Naive B cell (primary cell): ENCODE measurements at regions not wholly inside any gene's neighbourhood (a gene's known extent, or its start where the extent isn't known, plus 50 kb on each side); places are given as distances from the start of the nearest gene placed in this dataset.

ENCODE experiments used
- ATAC-seq, 2 donors: fragments of 150-1000 bp; cut with Tn5 transposase; 2 replicates each; pipeline ENCODE4 v1.10.0; 2021; ENCODE audit warnings: low read depth in 2 of 2, mild to moderate bottlenecking in 2 of 2, moderate library complexity in 2 of 2
- DNase-seq: peaks from one replicate; pipeline ENCODE4 v3.0.0; 2022
- H3K27ac Mint-ChIP-seq, 6 donors: one replicate each; pipeline ENCODE4 v1.8.0; 2020 to 2022; ENCODE audit warnings: mild to moderate bottlenecking in 6 of 6, mixed read lengths in 6 of 6, moderate library complexity in 5 of 6, inconsistent platforms in 2 of 6
- H3K27me3 Mint-ChIP-seq, 3 donors: one replicate each; pipeline ENCODE4 v1.8.0; 2021 to 2022; ENCODE audit warnings: mixed read lengths in 3 of 3, mild to moderate bottlenecking in 1 of 3
- H3K36me3 Mint-ChIP-seq, 2 donors: one replicate each; pipeline ENCODE4 v1.8.0; 2020 to 2022; ENCODE audit warnings: mixed read lengths in 2 of 2, inconsistent platforms in 1 of 2, mild to moderate bottlenecking in 1 of 2
- H3K4me1 Mint-ChIP-seq, 3 donors: one replicate each; pipeline ENCODE4 v1.8.0; 2020 to 2022; ENCODE audit warnings: mixed read lengths in 3 of 3, inconsistent platforms in 1 of 3, mild to moderate bottlenecking in 1 of 3, moderate library complexity in 1 of 3
- H3K4me3 Mint-ChIP-seq, 8 donors: one replicate each; pipeline ENCODE4 v1.8.0; 2020 to 2022; ENCODE audit warnings: mild to moderate bottlenecking in 8 of 8, mixed read lengths in 8 of 8, moderate library complexity in 8 of 8, inconsistent platforms in 2 of 8
- H3K9me3 Mint-ChIP-seq, 7 donors: one replicate each; pipeline ENCODE4 v1.8.0; 2020 to 2022; ENCODE audit warnings: mixed read lengths in 7 of 7, mild to moderate bottlenecking in 5 of 7, inconsistent platforms in 2 of 7, moderate library complexity in 1 of 7

DNA sequence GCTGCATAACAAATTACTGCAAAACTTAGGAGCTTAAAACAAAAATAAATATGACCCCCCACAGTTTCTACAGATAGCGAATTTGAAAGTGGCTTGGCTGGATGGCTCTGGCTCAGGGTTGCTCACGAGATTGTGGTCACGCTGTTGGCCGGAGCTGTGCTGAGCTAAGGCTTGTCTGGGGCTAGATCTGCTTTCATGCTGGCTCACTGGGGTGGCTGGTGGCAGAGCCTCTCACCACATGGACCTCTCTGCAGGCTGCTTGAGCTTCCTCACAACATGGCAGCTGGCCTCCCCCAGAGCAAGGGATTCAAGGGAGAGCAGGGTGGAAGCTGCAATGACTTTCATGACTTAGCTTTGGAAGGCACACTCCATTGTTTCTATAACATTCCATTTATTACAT lies 354.1 kb downstream of the SHQ1 start:
- peaks cover 0 to 9% (median 7%) of the 10 kb centered on the region in 7 donors for H3K9me3 Mint-ChIP-seq
- no peak overlapping the region for H3K27ac Mint-ChIP-seq

DNA sequence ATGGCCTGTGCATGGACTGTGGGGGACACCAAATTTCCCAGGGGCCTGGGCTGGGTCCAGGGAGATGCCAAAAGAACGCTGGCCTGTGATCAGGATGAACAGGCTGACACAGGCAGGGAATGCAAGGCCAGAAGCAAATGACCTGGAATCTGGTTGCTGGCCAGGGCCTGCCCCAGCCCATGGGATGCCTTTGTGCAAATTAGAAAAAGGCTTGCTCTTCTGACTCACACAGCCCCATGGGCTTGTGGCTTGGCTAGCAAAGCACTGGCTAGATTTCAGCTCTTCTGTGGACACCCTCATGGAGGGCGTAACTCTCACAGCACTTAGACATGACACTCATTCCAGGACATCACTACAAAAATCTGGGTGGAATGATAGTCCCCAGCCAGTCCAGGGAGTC lies 356.0 kb downstream of the SHQ1 start:
- Mint-ChIP-seq H3K4me1 (peaks cover 31 to 48% (median 36%) of the 10 kb centered on the region in 3 donors), H3K27me3 (peaks cover 21 to 42% (median 39%) of the 10 kb centered on the region in 3 donors), H3K36me3 (peaks cover 9 to 11% of the 10 kb centered on the region in 2 donors), H3K4me3 (no peak overlapping the region), H3K9me3 (peaks cover 0 to 9% (median 7%) of the 10 kb centered on the region in 7 donors), H3K27ac (no peak overlapping the region)
- no peak for DNase-seq
- no peak for ATAC-seq

More for the DNA sequence above, 354.1 kb downstream of the SHQ1 start:
- peak overlapping the region in 1 of 8 donors; percentile 55 for H3K4me3 Mint-ChIP-seq
- peaks cover 28 to 38% (median 28%) of the 10 kb centered on the region in 3 donors for H3K4me1 Mint-ChIP-seq
- H3K36me3 Mint-ChIP-seq = peaks cover 9 to 11% of the 10 kb centered on the region in 2 donors
- H3K27me3 Mint-ChIP-seq = peaks cover 15 to 29% (median 26%) of the 10 kb centered on the region in 3 donors
- ATAC-seq (no peak), DNase-seq (no peak)

DNA sequence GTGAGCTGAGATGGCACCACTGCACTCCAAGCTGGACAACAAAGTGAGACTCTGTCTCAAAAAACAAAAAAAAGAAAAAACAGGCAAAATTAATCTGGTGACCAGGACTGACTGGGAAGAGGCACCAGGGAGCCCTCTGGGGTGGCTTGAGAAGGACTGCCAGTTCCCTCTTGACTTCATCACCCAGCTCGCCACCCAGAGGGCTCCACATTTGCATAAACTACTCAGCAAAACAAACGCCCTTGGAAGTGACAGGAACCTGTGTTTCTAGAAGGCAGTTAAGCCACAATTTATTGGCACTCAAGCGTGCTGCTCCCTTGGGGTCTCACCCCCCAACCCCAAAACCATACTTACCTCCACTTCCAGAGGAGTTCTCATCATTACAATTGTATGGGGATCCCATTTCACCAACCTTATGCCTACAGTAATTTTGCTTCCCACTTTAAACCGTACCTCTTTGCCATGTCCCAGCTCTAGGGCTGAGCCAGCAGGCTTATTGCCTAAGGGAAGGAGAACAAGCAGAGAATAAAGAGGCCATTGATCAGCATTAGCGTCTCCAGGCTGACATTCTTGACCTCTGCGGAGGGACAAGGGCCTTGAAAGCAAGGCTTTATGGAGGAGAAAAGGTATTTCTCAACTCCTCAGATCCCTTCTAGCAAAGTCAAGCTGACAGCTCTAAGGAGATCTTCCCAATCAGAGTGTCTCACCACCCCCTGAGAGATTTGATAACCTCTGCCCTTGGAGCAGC lies 357.4 kb downstream of the SHQ1 start:
- H3K9me3 Mint-ChIP-seq = peaks cover 0 to 10% (median 7%) of the 10 kb centered on the region in 7 donors
- H3K4me3 Mint-ChIP-seq = no peak overlapping the region
- H3K27ac Mint-ChIP-seq = peak overlapping the region in 1 of 6 donors; percentile 34
- peaks cover 9 to 11% of the 10 kb centered on the region in 2 donors for H3K36me3 Mint-ChIP-seq
- peak; percentile 76 to 86 for ATAC-seq
- peak; percentile 33 for DNase-seq
- H3K27me3 Mint-ChIP-seq = peaks cover 30 to 48% (median 46%) of the 10 kb centered on the region in 3 donors
- peaks cover 24 to 45% (median 29%) of the 10 kb centered on the region in 3 donors for H3K4me1 Mint-ChIP-seq

DNA sequence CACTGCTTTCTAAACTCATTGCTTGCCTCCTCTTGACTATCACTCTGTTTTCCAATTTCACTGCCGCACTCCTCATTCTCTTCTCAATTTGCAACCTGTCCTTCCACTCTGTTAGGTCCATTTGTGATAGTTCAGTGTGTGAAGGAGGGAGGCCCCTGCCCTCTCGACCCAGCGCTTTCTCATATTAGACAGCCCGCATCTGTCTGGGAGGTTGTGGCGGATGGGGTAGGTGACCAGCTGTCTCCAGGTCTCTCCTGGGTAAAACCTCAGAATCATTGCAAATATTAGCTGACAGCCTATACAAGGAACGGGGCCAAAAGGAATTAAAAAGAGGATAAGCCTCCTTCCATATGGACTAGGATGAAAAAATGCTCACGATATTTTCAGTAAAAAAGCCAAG lies 358.3 kb downstream of the SHQ1 start:
- peak overlapping the region in 1 of 6 donors; percentile 82 for H3K27ac Mint-ChIP-seq
- peaks cover 18 to 36% (median 22%) of the 10 kb centered on the region in 3 donors for H3K4me1 Mint-ChIP-seq
- H3K27me3 Mint-ChIP-seq = peaks cover 31 to 56% (median 46%) of the 10 kb centered on the region in 3 donors
- ATAC-seq (no peak), DNase-seq (no peak)
- H3K4me3 Mint-ChIP-seq = peak overlapping the region in 1 of 8 donors; percentile 44
- peaks cover 0 to 10% (median 7%) of the 10 kb centered on the region in 7 donors for H3K9me3 Mint-ChIP-seq
- peaks cover 9 to 11% of the 10 kb centered on the region in 2 donors for H3K36me3 Mint-ChIP-seq

DNA sequence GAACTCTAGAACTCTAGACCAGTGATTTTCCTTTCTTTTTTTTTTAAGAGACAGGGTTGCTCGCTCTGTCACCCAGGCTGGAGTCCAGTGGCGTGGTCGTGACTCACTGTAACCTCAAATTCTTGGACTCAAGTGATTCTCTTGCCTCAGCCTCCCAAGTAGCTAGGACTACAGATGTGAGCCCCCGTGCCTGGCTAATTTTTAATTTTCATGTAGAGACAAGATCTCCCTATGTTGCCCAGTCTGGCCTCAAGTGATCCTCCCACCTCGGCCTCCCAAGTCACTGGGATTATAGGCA lies 359.6 kb downstream of the SHQ1 start:
- peaks cover 0 to 5% (median 2%) of the 10 kb centered on the region in 7 donors for H3K9me3 Mint-ChIP-seq
- peak overlapping the region in 1 of 6 donors; percentile 11 for H3K27ac Mint-ChIP-seq
- H3K4me1 Mint-ChIP-seq = peaks cover 16 to 29% (median 16%) of the 10 kb centered on the region in 3 donors
- no peak for DNase-seq
- ATAC-seq = no peak
- H3K27me3 Mint-ChIP-seq = peaks cover 37 to 48% (median 40%) of the 10 kb centered on the region in 3 donors
- H3K4me3 Mint-ChIP-seq = no peak overlapping the region
- peaks cover 4 to 5% of the 10 kb centered on the region in 2 donors for H3K36me3 Mint-ChIP-seq

DNA sequence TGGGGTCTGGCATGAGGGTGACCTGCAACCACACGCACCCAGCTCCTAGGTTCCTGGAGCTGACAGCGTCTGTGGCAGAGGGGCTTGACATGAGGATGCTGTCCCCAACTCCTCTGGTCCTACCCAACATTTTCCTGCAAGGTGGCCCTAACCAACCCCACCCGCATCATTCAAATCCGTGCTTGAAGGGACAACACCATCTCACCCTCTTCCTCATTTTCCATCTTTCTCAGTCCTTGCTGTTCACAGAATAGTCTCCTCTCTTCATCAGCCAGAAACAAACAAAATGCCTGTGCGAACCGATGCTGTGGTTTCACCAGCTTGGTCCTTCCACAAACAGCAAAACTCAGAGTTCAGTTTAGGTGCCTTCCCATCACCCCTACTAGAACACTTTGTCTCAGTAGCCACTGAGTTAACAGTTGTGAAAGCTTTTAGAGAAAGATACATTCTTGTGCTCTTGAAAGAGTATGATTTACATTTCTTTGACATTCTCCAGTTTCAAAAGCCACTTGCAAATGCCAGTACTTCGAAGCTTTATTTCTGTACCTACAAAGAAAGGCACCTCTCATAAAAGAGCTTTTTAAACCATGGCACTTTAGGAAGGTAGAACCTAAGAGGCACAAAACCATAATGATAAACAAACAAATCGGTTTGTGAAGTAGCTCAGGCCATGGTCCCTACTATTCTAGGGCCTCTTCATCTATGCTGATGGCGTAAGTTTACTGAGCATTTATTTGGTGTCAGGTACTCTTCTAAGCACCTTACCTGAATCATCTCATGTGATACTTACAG lies 360.1 kb downstream of the SHQ1 start:
- H3K36me3 Mint-ChIP-seq = no peaks in the 10 kb centered on the region
- peaks cover 36 to 44% (median 37%) of the 10 kb centered on the region in 3 donors for H3K27me3 Mint-ChIP-seq
- H3K4me3 Mint-ChIP-seq = no peak overlapping the region
- ATAC-seq (no peak), DNase-seq (no peak)
- H3K4me1 Mint-ChIP-seq = peaks cover 14 to 31% (median 17%) of the 10 kb centered on the region in 3 donors
- H3K27ac Mint-ChIP-seq = no peak overlapping the region
- peaks cover 0 to 3% (median 0%) of the 10 kb centered on the region in 7 donors for H3K9me3 Mint-ChIP-seq

DNA sequence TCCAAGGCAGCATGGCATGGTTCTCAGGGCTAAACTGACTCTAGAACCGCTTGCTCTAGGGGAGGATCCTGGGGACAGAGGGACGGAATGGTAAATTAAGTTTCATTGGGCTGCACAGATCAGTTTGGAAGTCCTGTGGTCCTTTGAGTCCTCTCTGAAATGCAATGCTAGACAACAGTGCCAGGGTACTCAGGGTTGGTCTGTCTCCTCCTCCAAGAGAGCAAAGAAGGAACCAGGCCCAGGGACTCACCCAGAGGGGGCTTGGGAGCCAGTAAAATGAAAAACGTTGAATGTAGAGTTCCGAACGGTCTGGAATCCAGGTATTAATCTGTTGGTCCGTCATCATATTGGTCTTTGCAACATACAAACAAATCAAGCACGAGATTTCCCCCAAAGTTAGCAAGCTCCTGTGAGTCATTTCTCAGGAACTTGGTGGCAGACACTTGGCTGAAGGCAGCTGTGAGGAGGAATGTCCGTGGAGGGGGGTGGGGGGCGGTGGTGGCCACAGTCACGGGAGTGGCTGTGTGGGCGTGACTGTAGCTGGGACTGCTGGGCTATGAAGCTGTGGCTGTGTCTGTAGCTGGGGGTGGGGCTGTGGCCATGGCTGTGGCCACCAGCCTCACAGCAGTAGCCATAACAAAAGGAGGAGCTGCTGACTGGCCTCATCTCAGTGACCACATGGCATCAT lies 361.0 kb downstream of the SHQ1 start:
- peak overlapping the region in 1 of 8 donors; percentile 63 for H3K4me3 Mint-ChIP-seq
- H3K36me3 Mint-ChIP-seq = no peaks in the 10 kb centered on the region
- H3K27ac Mint-ChIP-seq = no peak overlapping the region
- no peak for ATAC-seq
- H3K4me1 Mint-ChIP-seq = peaks cover 18 to 40% (median 26%) of the 10 kb centered on the region in 3 donors
- peaks cover 35 to 46% (median 37%) of the 10 kb centered on the region in 3 donors for H3K27me3 Mint-ChIP-seq
- H3K9me3 Mint-ChIP-seq = peaks cover 0 to 3% (median 0%) of the 10 kb centered on the region in 7 donors
- no peak for DNase-seq

DNA sequence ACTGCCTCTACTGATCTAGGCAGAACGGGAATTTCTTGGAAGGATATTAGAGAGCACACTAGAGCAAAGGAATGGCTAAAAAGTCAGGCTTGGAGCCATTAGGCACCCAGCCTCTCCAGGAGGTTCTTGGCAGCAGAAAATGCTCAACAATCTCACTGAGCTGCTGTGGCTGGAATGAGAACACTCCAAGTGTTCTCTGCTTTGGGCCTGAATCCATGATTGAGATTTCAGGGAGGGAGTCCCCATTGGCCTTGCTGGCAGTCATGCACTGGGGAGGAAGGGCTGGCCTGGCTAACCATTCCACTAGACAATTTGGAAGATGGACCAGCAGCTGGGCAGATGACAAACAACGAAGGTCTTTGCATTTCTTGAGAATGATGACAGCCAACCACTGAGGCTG lies 362.6 kb downstream of the SHQ1 start:
- ATAC-seq = no peak
- no peak for DNase-seq
- Mint-ChIP-seq H3K27ac (no peak overlapping the region), H3K4me3 (no peak overlapping the region), H3K9me3 (peaks cover 0 to 2% (median 0%) of the 10 kb centered on the region in 7 donors), H3K27me3 (peaks cover 27 to 38% (median 29%) of the 10 kb centered on the region in 3 donors), H3K36me3 (no peaks in the 10 kb centered on the region), H3K4me1 (peaks cover 13 to 32% (median 21%) of the 10 kb centered on the region in 3 donors)

DNA sequence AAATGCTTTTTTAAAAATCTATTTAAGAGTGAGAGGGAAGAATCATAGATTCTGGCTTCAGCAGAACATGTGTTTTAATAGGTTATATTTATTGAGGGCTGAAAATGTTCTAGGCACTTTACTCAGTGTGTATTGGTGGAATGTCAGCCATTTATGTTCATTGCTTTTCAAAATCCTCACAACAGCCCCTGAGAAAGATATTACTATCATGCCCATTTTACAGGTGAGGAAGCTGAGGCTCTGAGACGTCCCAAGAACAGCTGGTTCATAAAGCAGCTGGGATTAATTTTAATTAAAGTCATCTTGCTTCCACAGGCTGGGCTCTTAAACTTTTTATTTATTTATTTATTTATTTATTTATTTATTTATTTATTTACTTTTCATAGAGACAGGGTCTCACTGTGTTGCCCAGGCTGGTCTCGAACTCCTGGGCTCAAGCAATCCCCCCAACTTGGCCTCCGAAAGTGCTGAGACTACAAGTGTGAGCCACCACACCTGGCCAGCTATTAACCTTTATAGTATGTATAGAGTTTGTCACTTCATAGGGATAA lies 364.6 kb downstream of the SHQ1 start:
- peak overlapping the region in 3 of 8 donors; percentile 66 to 90 (median 81) for H3K4me3 Mint-ChIP-seq
- peaks cover 21 to 28% (median 26%) of the 10 kb centered on the region in 3 donors for H3K27me3 Mint-ChIP-seq
- ATAC-seq (no peak), DNase-seq (no peak)
- peaks cover 0 to 14% (median 6%) of the 10 kb centered on the region in 7 donors for H3K9me3 Mint-ChIP-seq
- H3K36me3 Mint-ChIP-seq = no peaks in the 10 kb centered on the region
- peaks cover 7 to 25% (median 18%) of the 10 kb centered on the region in 3 donors for H3K4me1 Mint-ChIP-seq
- no peak overlapping the region for H3K27ac Mint-ChIP-seq

DNA sequence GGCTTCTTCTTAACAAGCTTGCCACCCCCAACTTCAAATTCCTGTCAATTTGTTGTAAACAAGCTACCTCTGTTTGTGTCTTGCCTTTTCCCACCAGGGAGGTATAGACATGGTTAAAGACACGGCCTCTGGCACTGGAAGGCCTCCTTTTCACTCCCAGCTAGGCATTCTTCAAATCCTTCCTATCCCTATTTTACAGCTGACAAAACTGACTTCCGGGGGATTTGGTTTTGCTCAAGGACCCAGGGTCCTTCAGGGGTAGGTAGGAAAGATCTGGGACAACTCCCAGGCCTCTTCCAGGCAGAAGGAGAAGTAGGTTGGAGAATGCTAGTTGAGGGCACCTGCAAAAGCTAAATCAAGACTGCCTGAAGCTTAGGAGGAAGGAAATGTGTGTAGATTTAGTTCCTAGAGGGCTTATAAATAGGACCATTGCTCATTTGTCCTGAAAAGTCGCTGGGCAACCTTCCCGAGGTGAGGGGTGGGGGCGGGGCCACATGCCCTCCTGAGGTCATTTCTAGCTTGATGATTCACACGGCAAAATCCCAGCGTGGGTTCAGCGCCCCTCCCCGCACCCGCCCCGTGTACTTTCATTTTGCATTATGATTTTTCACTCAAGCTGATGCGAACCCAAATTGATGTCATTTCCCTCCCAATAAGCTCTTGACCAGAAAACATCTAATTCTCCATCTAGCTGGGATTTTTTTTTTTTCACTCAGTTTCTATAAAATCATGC lies 365.5 kb downstream of the SHQ1 start:
- Mint-ChIP-seq H3K27ac (peak overlapping the region in 4 of 6 donors; percentile 34 to 83 (median 44)), H3K27me3 (peaks cover 16 to 22% (median 18%) of the 10 kb centered on the region in 3 donors), H3K9me3 (peaks cover 0 to 14% (median 6%) of the 10 kb centered on the region in 7 donors)

DNA sequence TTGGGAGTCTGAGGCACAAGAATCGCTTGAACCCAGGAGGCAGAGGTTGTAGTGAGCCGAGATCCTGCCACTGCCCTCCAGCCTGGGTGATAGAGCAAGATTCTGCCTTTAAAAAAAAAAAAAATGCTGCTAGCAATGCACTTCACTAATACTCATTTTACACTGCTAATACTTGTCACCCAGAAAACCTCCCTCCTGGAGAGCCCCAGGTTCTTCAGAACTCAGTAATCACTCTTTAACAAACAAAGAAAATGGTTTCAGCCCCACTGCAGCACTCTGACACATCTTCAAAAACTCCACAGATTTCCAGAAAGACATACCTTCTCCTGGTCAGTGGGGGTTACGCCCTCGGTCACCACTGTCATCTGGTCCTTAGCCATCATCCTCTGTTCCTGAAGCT lies 366.7 kb downstream of the SHQ1 start:
- Mint-ChIP-seq H3K9me3 (peaks cover 0 to 14% (median 6%) of the 10 kb centered on the region in 7 donors), H3K36me3 (peaks cover 0 to 4% of the 10 kb centered on the region in 2 donors), H3K4me1 (peaks cover 4 to 11% (median 10%) of the 10 kb centered on the region in 3 donors), H3K27ac (no peak overlapping the region), H3K4me3 (peak overlapping the region in 1 of 8 donors; percentile 54), H3K27me3 (peaks cover 6 to 17% (median 11%) of the 10 kb centered on the region in 3 donors)
- DNase-seq (no peak), ATAC-seq (no peak)

More for the DNA sequence above, 365.5 kb downstream of the SHQ1 start:
- Mint-ChIP-seq H3K4me1 (peaks cover 4 to 20% (median 12%) of the 10 kb centered on the region in 3 donors), H3K4me3 (peak overlapping the region; percentile 49 to 90 (median 74)), H3K36me3 (no peaks in the 10 kb centered on the region)
- peak; percentile 65 to 70 for ATAC-seq
- DNase-seq = no peak

DNA sequence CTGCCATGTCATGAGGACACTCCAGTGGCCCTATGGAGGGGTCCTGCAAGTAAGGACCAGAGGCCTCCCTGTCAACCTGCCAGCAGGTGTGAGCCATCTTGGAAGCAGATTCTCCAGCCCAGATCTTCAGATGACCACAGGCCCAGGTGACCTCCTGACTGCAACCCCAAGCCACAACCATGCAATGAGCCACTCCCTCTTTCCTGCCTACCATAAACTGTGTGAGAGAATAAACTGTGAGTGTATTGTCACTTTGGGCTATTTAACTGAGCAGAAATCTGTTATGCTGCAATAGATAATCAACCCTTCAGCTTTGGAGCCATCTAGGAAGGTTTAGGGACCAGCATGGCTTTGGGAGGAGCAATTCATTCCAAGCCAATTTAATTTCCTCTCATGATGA lies 367.9 kb downstream of the SHQ1 start:
- Mint-ChIP-seq H3K36me3 (peaks cover 0 to 4% of the 10 kb centered on the region in 2 donors), H3K27me3 (peaks cover 6 to 13% (median 6%) of the 10 kb centered on the region in 3 donors), H3K9me3 (peaks cover 0 to 14% (median 5%) of the 10 kb centered on the region in 7 donors), H3K27ac (no peak overlapping the region), H3K4me3 (no peak overlapping the region), H3K4me1 (peaks cover 4 to 11% (median 10%) of the 10 kb centered on the region in 3 donors)
- ATAC-seq = no peak
- DNase-seq = no peak
